NCI-H2171 (cell line): ENCODE measurements at regions not wholly inside any gene's neighbourhood (a gene's known extent, or its start where the extent isn't known, plus 50 kb on each side); places are given as distances from the start of the nearest gene placed in this dataset.

Experiments
- DNase-seq: peaks from one replicate; lab custom pipeline; 2025; lab: John Stamatoyannopoulos, UW

DNA sequence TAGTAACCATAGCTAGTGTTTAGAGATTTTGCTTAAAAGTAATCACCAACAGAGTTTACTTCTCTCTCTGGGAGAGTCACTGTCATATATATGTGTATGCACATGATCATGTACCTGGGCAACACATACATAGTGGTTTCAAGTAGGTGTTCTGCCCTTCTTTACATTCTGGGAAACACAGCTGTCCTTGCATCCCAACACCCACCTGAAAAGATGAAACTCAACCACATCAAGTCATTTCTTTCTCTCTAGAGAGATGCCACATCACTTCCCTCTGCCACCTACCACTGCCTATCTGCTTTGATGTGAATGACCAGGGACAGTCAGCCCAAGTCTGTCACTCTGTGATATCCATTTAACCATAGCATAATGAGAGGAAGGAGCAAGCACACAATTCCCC, 155.8 kb upstream of the GADL1 start:
- no peak for DNase-seq

- no peak for DNase-seq
Observed at GRCh38 chr3:31051226-31051625, 156.8 kb upstream of the GADL1 start.

GRCh38 chr3:31053299-31053698, 158.8 kb upstream of the GADL1 start:
- no peak for DNase-seq

DNA sequence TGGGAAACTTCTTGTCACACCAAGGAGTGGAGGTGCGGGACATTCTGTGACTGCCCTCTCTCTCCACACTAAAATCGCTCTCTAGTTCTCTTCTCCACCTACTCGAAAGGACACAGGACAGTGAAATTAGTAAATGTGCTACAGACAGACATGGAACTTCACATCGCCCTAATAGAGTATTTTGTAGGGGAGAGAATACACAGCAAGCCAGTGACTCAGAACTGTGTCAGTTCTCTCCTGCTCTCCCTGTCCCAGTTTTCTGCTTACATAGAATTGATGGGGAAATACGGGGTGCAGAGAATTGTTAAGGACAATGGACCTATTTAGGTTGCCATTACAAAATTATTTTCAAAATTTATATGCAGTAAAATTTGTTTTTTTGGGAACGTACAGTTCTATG, 159.6 kb upstream of the GADL1 start:
- DNase-seq = no peak

DNA sequence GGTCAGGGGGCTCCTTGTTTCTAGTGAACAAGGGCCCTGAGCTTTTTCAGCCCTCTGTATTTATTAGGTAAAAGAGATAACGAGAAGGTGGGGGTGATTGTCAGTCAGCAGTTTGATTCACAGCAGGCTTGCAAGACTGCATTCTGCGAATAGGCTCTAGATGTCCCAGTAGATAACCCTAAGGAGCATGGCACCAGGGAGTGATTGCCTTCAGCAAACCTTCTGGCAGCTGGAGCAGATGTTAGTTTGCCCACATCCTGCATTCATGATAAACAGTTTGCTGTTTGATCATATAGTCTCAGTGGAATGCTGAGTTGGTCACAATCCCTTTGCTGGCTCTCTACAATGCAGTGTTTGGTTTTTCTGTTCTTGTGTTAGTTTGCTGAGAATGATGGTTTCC, 161.3 kb upstream of the GADL1 start:
- DNase-seq = no peak

DNA sequence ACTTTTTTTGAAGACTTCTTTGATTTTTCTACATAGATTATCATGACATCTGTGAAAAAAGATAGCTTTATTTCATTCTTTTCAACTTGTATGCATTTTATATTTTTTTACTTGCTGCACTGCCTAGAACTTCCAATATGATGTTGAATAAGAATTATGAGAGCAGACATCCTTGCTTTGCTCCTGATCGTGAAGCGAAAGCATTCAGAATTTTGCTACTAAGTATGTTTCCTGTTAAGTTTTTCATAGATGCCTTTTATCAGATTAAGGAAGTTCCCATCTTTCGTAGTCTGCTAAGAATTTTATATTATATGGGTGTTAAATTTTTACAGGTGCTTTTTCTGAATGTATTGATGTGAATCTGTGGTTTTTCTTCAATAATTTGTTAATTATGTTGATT, 163.4 kb upstream of the GADL1 start:
- no peak for DNase-seq

DNA sequence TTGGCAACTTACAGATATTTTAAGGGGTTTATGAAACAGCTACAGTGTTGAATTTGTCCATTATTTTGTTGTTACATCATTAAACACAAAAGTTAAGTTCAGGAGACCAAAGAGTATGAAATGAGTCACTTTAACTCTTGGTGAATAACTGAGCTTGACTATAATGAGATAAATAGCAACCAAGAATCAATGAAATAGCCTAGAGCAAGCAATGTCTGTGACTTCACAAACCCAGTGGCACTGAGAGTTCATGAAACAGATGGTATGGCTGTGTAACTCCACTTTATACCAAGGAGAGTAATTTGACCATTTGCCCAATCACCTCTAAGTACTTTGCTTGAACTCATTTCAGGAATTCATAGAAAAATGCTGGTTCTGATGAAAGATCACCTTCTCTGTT, 169.6 kb upstream of the GADL1 start:
- DNase-seq = no peak

GRCh38 chr3:31065765-31066164, 171.3 kb upstream of the GADL1 start:
- no peak for DNase-seq

GRCh38 chr3:31067004-31067403, 172.5 kb upstream of the GADL1 start:
- DNase-seq = no peak

GRCh38 chr3:31075471-31075870, 181.0 kb upstream of the GADL1 start:
- no peak for DNase-seq

- no peak for DNase-seq
Observed at GRCh38 chr3:31075876-31076275, 181.4 kb upstream of the GADL1 start.

DNA sequence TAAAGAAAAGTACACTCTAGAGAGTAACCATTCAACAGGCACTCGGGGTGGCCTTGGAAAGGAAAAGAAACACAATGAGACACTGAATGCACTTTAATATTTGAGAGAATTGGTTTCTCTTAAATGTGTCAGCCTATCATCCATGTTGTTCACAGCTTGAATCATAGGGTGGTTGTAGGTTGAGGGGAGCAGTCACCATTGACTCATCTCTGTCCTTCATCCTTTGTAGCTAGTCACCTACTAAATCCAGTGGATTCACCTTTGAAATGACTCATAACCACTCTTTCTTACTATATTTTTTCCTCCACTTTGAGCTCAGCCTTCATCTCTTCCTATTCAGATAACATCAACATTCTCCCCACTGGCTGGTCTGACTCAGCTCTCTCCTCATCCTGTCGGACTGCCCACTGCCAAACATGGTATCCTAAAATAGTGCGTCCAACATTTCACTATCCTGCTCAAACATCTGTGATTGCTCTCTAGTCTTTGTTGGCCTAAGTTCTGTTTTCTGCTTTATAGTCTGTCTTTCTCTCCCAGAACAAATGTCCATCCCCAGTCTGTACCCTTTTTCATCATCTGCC, 182.7 kb upstream of the GADL1 start:
- no peak for DNase-seq

DNA sequence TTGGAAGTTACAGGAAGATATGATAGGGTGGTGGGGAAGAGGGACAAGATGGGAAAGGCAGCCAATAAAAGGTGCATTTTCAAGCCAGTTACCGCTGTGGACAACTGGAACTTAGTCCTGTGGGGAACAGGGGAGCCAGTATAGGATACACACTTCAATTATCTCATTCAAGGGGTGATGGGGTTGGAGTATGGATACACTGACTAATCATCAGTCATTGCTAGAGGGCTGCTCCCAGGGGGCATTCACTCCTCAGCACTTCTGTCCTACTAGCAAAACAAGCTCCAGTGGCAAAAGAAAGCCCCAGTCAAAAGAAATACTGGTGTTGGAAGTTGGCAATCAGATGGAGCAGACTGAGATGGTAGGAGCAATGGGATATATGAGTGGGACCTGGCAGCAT, 183.4 kb upstream of the GADL1 start:
- DNase-seq = no peak

DNA sequence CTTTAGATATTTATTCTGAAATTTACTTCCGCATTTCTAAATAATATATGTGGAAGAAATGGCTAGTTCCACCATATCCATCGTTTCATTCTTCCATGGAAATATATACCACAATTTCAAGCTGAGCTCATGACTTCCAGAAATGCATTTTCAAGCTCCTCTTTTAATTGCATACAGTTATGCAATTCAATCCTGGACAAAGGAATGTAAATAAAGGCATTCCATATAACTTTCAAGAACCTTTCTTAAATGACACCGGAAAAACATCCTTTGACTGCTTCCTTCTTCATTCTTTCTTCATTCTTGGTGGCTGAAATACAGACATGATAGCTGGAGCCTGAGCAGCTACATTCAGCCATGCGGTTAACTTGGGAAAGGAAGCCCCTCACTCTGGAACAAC, 185.2 kb upstream of the GADL1 start:
- DNase-seq = no peak

DNA sequence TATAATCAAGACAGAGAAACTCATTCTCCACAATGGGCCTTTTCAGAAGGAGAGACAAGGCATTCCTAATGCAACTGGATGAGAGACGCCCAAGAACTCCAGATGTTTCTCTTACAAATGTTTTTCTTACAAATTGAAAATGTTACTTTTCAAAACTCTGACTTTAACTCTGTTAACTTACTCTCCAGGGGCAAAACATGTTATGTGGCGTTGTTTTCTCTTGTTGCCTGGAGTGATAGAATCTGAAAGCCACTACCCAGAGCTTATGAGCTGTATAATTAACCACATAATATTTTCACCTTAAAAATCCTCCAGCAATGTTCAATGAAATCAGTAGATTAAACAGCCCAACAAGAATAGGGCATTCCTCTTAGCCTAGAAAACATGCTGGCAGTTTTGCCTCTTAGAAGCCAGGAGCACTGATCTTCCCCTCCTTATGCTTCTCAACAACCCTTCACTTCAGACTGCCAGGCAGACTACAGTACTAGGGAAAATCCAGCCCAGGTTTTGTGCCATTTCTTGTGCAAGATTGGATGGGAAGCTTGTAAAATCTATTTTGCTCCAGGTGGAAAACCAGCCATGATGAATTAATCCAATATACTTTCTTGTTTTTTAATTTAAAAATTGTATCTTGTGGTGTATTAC, 186.7 kb upstream of the GADL1 start:
- no peak for DNase-seq

DNA sequence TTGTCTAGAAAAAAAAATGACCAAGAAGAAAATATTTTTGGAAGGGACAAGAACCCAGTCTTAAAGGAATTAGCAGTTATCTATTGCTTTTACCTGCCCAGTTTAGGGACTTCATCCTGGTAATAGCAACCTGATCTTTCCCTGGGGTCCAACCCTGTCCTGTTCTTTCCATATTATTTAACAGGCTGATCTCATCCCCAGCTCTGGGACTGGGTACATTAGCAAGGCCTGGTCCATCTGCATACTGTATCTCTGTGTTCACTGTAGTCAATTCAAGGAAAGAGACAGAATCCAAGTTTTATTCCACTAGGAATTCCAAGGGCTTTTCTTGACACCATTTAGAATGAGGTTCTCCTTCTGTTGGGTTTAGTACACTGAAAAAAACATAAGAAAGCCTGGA, 191.7 kb upstream of the GADL1 start:
- no peak for DNase-seq

DNA sequence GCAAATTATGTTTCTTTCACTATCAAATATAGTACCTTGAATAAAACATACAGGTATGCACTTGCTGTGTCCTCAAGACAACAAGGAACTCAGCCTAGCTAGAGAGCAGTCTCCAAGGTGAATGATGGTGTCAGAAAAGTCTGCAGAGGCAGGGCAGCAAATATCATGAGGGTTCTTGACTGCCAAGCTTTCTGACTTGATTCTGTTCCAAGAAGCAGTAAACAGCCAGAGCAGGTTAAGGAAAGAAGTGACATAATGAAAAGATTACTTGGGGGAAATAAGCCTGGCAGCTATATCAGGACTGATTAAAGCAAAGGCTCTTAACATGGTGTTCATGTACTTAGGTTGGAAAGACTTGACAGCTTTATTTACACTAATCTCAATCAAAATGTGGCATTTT, 192.2 kb upstream of the GADL1 start:
- no peak for DNase-seq

DNA sequence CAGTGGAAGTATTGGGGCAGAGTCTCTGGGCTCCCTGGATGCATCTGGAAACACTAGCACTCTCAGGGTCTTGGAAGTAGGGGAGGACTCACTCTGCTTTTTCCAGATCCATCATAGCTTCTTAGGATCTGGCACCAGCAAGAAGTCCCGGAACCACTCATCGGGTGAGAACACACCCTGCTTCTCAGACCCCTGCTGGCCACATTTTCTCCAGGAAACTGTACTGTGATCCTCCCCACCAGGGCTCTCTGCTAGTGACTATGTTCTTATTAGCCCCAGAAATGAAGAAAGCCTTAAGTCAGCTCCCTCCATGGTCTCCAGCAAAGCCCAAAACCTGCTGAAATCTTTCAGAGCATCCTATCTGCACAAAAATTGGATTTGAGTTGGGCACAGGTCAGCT, 197.3 kb upstream of the GADL1 start:
- DNase-seq = no peak

DNA sequence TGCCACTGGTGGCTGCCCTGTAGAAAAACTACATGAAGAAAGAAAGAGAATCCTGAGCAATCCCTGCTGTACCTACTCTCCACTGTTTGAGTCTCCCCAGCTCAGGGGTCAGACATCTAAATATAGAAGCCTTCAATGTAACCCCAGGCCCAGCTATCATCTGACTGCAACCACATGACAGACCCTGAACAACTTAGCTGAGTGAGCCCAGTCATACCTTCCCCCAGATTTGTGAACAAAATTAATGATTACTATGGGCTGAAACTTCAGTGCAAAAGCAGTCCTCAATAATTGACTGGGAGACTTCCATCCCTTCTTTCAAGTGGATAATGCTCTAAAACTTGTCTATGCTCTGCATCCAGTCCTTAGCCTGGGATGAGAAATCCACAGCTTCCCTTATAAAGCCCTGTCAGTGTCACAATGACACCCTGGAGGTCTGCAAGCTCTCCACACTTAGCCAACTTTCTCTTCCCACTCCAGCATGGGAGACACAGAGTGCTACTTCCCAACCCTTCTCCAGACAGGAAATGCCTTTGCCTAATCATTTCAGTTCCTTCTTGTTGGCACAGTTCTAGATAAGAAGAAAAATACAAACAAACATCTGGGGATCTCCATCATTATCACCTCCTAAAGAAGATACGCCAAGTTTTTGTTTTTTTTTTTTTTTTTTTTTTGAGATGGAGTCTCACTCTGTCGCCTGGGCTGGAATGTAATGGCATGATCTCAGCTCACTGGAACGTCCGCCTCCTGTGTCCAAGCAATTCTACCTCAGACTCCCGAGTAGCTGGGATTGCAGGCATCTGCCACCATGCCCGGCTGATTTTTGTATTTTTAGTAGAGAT, 198.5 kb upstream of the GADL1 start:
- DNase-seq = no peak

GRCh38 chr3:31093606-31094005, 199.1 kb upstream of the GADL1 start:
- DNase-seq = no peak

DNA sequence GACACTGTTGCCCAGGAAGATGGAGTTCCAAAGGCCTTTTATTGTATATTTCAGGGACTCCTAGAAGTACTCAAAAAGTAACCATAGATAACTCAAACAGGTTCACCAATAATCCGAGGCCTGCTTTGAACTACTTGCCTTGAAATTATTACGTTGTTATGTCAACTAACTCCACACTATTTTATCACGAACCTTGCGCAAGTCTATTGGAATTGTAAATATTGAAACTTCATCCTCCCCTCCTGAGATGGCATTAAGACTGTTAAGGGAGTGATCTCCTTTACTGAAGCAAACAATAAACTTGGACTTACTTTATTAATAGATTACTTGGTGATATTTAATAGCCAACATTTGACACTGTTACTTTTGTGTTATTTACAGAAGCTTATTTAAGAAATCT, 199.6 kb upstream of the GADL1 start:
- no peak for DNase-seq

DNA sequence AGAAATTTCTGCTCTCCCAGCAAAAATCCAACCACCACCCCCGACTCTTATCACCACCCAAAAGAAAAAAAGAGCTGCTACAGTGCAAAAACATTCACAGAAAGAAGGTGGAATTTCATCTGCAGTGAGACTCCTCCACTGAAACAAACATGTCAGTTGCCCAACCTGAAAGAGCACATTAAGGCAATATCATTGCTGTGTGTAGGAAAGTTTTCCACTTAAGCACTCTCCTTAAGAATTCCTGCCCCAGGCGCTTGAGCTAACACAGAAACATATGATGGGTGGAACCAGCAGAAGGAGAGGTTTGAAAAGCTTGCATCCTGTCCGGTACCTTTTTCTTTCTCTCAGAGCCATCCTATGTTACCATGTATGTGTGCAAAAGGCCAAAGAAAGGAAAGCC, 200.8 kb upstream of the GADL1 start:
- DNase-seq = no peak

DNA sequence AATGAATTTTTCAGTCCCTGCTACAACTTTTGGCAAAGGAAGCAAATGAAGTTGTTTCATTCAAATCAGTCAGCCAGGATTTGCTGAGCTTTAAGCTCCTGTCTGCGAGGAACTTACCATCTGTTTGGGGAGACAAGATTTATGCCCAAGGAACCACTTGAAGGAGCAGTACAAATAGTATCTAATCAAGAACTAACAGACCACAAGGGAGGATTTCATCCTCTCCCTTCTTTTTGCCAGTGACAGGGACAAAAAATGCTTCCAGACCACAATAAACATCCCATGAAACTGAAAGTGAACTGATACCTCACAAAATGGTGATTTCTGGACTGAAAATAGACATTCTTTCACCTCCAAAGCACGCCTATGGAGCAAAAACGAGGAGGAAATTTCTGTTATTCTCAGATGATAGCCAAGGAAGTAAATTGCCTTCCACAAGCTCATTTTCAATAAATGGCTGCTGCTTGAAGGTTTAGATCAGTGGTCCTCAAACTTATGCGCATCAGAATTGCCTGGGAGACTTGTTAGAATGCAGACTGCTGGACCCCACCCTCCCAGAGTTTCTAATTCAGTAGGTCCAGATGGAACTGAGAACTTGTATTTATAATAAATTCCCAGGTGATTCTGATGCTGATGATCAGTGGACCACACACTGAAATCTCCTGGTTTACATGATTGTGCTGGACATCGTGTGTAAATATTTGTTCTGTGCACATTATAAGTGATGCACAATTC, 202.4 kb upstream of the GADL1 start:
- DNase-seq = no peak
